Spleen (tissue), 7 donors: ENCODE measurements at regions not wholly inside any gene's neighbourhood (a gene's known extent, or its start where the extent isn't known, plus 50 kb on each side); places are given as distances from the start of the nearest gene placed in this dataset.

Source experiments
- POLR2A ChIP-seq, 3 donors: fragments of 450-650 bp; IDR thresholded peaks; one replicate each; pipeline ENCODE4 v1.5.1; 2017; ENCODE audit warnings: antibody characterized with exemption in 3 of 3, mild to moderate bottlenecking in 1 of 3
- POLR2AphosphoS5 ChIP-seq, 3 donors: sonication (generic); formaldehyde crosslinking; IDR thresholded peaks; one replicate each; pipeline ENCODE4 v1.5.1; 2017; ENCODE audit warnings: antibody characterized with exemption in 3 of 3
- TF ChIP-seq, protein P1 (sequence below), 11 experiments: fragments of 200-600 bp in 7 of 11; fragments of 450-650 bp in 4 of 11; sonication (generic) in 4 of 11; IDR thresholded peaks in 8 of 11; conservative IDR thresholded peaks in 3 of 11; 1 replicate in 7 of 11; 2 replicates in 4 of 11; pipeline versions ENCODE4 v1.4.0 to v1.8.0; 2016 to 2021; ENCODE audit warnings: antibody characterized with exemption in 11 of 11, inconsistent platforms in 4 of 11, mild to moderate bottlenecking in 1 of 11
- donor health status: DM: no; HTN: no; CAD: no; lungs with moderate emphysema.
- donor health status: DM: no; HTN: no; CAD: no.
- donor health status: DM: no; HTN: no; CAD: no.

DNA sequence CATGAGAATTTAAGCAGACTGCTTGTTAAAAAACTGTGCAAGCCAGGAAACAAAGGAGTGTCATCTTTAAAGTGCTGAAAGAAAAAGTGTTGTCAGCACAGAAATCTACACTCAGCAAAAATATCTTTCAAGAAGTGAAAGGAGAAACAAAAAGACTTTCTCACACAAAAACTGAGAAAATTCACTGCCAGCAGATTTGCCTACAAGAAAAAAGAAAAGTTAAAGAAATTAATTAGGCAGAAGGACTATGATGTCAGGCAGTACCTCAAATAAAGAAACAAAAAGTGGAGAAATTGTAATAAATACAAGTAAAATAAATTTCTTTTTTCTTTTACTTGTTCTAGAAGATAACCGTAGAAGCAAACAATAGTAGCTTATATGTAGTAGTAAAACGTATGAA is 171.6 kb upstream of the CEP162 start:
- TF ChIP-seq, protein P1, sequence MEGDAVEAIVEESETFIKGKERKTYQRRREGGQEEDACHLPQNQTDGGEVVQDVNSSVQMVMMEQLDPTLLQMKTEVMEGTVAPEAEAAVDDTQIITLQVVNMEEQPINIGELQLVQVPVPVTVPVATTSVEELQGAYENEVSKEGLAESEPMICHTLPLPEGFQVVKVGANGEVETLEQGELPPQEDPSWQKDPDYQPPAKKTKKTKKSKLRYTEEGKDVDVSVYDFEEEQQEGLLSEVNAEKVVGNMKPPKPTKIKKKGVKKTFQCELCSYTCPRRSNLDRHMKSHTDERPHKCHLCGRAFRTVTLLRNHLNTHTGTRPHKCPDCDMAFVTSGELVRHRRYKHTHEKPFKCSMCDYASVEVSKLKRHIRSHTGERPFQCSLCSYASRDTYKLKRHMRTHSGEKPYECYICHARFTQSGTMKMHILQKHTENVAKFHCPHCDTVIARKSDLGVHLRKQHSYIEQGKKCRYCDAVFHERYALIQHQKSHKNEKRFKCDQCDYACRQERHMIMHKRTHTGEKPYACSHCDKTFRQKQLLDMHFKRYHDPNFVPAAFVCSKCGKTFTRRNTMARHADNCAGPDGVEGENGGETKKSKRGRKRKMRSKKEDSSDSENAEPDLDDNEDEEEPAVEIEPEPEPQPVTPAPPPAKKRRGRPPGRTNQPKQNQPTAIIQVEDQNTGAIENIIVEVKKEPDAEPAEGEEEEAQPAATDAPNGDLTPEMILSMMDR (IDR thresholded peaks at IDR 0.05 in 8 of 11, conservative IDR thresholded peaks at IDR 0.05 in 3 of 11), result no peak
- TF ChIP-seq POLR2AphosphoS5 (IDR thresholded peaks at IDR 0.05) (no peak), POLR2A (IDR thresholded peaks at IDR 0.05) (no peak)
